ENCODE measurements at regions not wholly inside any gene's neighbourhood (a gene's known extent, or its start where the extent isn't known, plus 50 kb on each side); places are given as distances from the start of the nearest gene placed in this dataset.

DNA sequence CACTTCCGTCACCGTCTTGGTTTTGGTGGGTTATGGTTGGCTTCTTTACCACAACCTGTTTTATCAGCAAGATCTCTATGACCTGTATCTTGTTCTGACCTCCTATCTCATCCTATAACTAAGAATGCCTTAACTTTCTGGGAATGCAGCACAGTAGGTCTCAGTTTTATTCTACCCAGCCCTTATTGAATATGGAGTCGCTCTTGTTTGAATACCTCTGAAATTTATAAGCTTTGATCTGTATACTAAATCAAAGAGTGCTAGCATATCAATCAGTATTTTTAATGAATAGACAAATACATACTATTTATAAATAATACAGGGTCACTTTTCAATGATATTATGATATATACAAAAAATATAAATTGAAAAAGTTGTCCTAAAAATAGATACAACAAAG lies 690.0 kb downstream of the TRAM1L1 start:
- POLR2A ChIA-PET: no interaction called here
- Histone ChIP-seq H3K27ac (ENCODE audit: low read depth, low read length) (no peak overlapping the region), H3K36me3 (ENCODE audit: insufficient read depth, low read length) (no peaks in the 10 kb centered on the region), H3K9me3 (ENCODE audit: low read length) (no peaks in the 10 kb centered on the region), H3K27me3 (ENCODE audit: insufficient read depth, low read length, poor library complexity, severe bottlenecking) (no peaks in the 10 kb centered on the region), H3K4me1 (ENCODE audit: insufficient read depth, low read length) (no peaks in the 10 kb centered on the region), H3K4me3 (ENCODE audit: low read length) (no peak overlapping the region)
- Mint-ChIP-seq H3K27ac (no peak overlapping the region), H3K4me1 (no peaks in the 10 kb centered on the region), H3K27me3 (no peaks in the 10 kb centered on the region), H3K4me3 (no peak overlapping the region), H3K36me3 (no peaks in the 10 kb centered on the region), H3K9me3 (peaks cover 0 to 8% (median 2%) of the 10 kb centered on the region in 5 donors)
- no peak for DNase-seq
- CTCF ChIA-PET: no interaction called here

DNA sequence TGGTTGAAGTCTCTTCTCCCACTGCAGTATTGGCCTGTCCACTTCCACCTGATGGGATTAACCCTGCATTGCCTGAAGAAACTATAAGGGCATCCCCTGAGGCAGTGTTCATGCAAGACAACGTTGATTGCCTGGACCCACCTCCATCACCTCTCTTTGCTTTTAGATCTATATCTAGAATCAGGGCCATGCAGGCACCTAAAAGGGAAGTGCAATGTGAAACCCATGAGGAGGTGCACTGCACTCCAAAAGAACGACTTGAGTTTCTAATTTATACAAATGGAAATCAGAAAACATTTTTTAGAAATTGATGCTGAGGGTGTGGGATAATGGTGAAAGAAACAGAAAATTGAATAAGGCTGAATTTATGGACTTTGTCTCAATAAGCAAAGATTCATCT lies 694.4 kb downstream of the TRAM1L1 start:
- Histone ChIP-seq H3K9me3 (ENCODE audit: low read length) (no peaks in the 10 kb centered on the region), H3K4me1 (ENCODE audit: insufficient read depth, low read length) (no peaks in the 10 kb centered on the region), H3K27ac (ENCODE audit: low read depth, low read length) (no peak overlapping the region), H3K27me3 (ENCODE audit: insufficient read depth, low read length, poor library complexity, severe bottlenecking) (no peaks in the 10 kb centered on the region), H3K36me3 (ENCODE audit: insufficient read depth, low read length) (no peaks in the 10 kb centered on the region), H3K4me3 (ENCODE audit: low read length) (no peak overlapping the region)
- Mint-ChIP-seq H3K9me3 (peaks cover 0 to 11% (median 7%) of the 10 kb centered on the region in 5 donors), H3K27ac (no peak overlapping the region), H3K27me3 (no peaks in the 10 kb centered on the region), H3K36me3 (no peaks in the 10 kb centered on the region), H3K4me3 (no peak overlapping the region), H3K4me1 (no peaks in the 10 kb centered on the region)
- ChIA-PET CTCF (no interaction called here), POLR2A (no interaction called here)
- no peak for DNase-seq

DNA sequence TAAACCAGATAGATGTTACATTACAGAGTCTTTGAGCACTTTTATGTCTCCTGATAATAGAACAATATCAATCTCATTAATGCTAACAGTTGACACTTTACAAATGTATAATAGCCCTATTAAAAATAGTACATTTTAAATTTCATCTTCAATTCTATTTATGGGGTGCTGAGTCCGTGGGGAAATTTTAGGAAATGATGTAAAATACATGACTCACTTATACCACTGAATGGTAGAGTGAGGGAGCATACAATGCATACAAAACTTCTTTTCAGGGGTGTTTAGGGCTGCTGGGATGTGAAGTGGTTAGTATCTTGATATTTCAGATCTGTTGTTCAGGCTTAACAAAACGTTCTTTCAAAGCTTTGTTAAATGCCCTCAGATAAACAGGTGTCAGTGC lies 696.2 kb downstream of the TRAM1L1 start:
- Histone ChIP-seq H3K4me1 (ENCODE audit: insufficient read depth, low read length) (no peaks in the 10 kb centered on the region), H3K9me3 (ENCODE audit: low read length) (no peaks in the 10 kb centered on the region), H3K4me3 (ENCODE audit: low read length) (no peak overlapping the region), H3K27ac (ENCODE audit: low read depth, low read length) (no peak overlapping the region), H3K36me3 (ENCODE audit: insufficient read depth, low read length) (no peaks in the 10 kb centered on the region), H3K27me3 (ENCODE audit: insufficient read depth, low read length, poor library complexity, severe bottlenecking) (no peaks in the 10 kb centered on the region)
- CTCF ChIA-PET: no interaction called here
- no peaks in the 10 kb centered on the region for H3K27me3 Mint-ChIP-seq
- H3K4me3 Mint-ChIP-seq: no peak overlapping the region
- no peak for DNase-seq
- POLR2A ChIA-PET: no interaction called here
- peaks cover 0 to 11% (median 7%) of the 10 kb centered on the region in 5 donors for H3K9me3 Mint-ChIP-seq
- H3K27ac Mint-ChIP-seq: no peak overlapping the region
- H3K4me1 Mint-ChIP-seq: no peaks in the 10 kb centered on the region
- H3K36me3 Mint-ChIP-seq: no peaks in the 10 kb centered on the region

DNA sequence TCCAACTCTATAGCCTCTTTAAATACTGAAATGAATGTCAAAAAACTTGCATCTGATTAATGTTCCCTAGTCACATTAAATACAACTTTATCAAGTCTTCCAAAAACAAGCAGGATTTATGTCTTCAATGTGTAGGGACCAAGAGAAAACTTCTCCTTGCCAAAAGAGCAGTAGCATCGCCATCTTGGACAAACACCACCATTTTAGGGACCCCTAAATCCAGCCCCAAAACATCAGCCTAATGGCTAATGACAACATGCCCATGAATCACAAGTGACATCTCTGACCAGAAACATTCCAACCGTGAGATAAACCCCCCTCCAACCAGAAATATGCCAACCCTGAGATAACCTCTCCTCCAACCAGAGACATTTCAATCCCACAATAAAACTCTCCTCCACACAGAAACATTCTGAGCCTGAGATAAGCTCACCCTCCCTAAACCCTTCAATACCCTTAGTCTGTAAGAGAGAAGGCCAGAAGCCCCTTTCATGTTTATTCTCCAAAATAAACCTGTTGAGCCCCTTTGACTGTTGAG lies 697.4 kb downstream of the TRAM1L1 start:
- Histone ChIP-seq H3K27ac (ENCODE audit: low read depth, low read length) (no peak overlapping the region), H3K27me3 (ENCODE audit: insufficient read depth, low read length, poor library complexity, severe bottlenecking) (no peaks in the 10 kb centered on the region), H3K9me3 (ENCODE audit: low read length) (no peaks in the 10 kb centered on the region), H3K36me3 (ENCODE audit: insufficient read depth, low read length) (no peaks in the 10 kb centered on the region), H3K4me1 (ENCODE audit: insufficient read depth, low read length) (no peaks in the 10 kb centered on the region), H3K4me3 (ENCODE audit: low read length) (no peak overlapping the region)
- H3K27me3 Mint-ChIP-seq: no peaks in the 10 kb centered on the region
- no peaks in the 10 kb centered on the region for H3K36me3 Mint-ChIP-seq
- no peak overlapping the region for H3K4me3 Mint-ChIP-seq
- no peak overlapping the region for H3K27ac Mint-ChIP-seq
- H3K4me1 Mint-ChIP-seq: no peaks in the 10 kb centered on the region
- ChIA-PET POLR2A (no interaction called here), CTCF (no interaction called here)
- peaks cover 0 to 16% (median 7%) of the 10 kb centered on the region in 5 donors for H3K9me3 Mint-ChIP-seq
- no peak for DNase-seq

DNA sequence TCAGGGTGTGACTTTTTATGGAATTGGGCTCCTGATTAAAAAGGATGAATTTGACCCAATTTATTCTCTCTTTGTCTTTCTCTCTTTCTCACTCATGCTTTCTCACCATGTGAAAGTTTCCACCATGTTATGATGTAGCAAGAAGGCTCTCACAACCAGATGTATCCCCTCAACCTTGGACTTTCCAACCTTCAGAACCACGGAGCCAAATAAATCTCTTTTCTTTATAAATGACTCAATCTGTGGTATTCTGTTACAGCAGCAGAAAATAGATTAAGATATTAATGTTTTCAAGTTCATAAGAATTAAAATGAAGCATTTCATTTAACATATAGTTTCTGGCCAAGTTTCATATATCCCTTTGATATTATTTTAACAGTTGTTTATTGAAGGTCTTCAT lies 698.5 kb downstream of the TRAM1L1 start:
- H3K27me3 ChIP-seq (ENCODE audit: insufficient read depth, low read length, poor library complexity, severe bottlenecking): no peaks in the 10 kb centered on the region
- H3K9me3 ChIP-seq (ENCODE audit: low read length): no peaks in the 10 kb centered on the region
- Mint-ChIP-seq H3K4me1 (no peaks in the 10 kb centered on the region), H3K27me3 (no peaks in the 10 kb centered on the region), H3K9me3 (peaks cover 0 to 16% (median 12%) of the 10 kb centered on the region in 5 donors), H3K4me3 (no peak overlapping the region), H3K36me3 (no peaks in the 10 kb centered on the region), H3K27ac (no peak overlapping the region)
- no peak overlapping the region for H3K4me3 ChIP-seq (ENCODE audit: low read length)
- ChIA-PET CTCF (no interaction called here), POLR2A (no interaction called here)
- no peak overlapping the region for H3K27ac ChIP-seq (ENCODE audit: low read depth, low read length)
- no peaks in the 10 kb centered on the region for H3K36me3 ChIP-seq (ENCODE audit: insufficient read depth, low read length)
- no peak for DNase-seq
- H3K4me1 ChIP-seq (ENCODE audit: insufficient read depth, low read length): no peaks in the 10 kb centered on the region

DNA sequence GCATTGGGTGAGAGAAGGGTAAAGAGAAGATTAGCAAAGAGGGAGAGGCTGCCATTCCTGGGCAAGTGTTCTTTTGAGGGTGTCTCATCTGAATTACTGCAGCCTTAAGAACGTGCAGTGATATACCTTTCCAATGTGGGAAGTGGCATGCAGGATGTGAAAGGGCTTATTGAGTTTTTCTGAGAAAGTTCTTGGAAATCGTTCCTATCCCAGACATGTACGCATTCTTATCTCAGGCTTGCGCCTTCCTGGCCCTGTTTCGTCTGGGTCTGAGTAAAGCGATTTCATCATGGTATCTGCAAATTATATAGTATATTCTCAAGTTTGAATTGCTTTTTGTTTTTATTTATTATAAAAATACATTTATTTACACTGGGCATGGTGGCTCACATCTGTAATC lies 699.8 kb downstream of the TRAM1L1 start:
- H3K27me3 ChIP-seq (ENCODE audit: insufficient read depth, low read length, poor library complexity, severe bottlenecking): no peaks in the 10 kb centered on the region
- no peaks in the 10 kb centered on the region for H3K9me3 ChIP-seq (ENCODE audit: low read length)
- no peaks in the 10 kb centered on the region for H3K4me1 ChIP-seq (ENCODE audit: insufficient read depth, low read length)
- H3K36me3 ChIP-seq (ENCODE audit: insufficient read depth, low read length): no peaks in the 10 kb centered on the region
- H3K4me3 ChIP-seq (ENCODE audit: low read length): no peak overlapping the region
- no peak overlapping the region for H3K27ac ChIP-seq (ENCODE audit: low read depth, low read length)
- Mint-ChIP-seq H3K4me3 (no peak overlapping the region), H3K27ac (no peak overlapping the region), H3K4me1 (no peaks in the 10 kb centered on the region), H3K9me3 (peaks cover 1 to 14% (median 11%) of the 10 kb centered on the region in 5 donors), H3K36me3 (no peaks in the 10 kb centered on the region), H3K27me3 (no peaks in the 10 kb centered on the region)
- POLR2A ChIA-PET: no interaction called here
- no peak for DNase-seq
- CTCF ChIA-PET: no interaction called here

DNA sequence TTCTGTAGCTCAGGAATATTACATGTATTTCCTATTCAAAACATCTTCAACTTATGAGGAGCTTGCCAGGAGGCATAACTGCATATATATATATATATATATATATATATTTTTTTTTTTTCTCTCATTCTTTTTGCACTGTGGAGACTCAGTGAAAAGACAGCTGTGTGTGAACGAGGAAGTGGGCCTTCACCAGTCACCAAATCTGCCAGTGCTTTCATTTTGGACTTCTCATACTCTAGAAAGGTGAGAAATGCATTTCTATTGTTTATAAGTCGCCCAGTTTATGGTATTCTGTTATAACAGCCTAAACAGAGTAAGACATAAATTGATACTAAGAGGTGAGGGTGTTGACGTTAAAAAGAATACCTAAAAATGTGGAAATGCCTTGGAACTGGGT lies 710.6 kb downstream of the TRAM1L1 start:
- peaks cover 0 to 11% (median 2%) of the 10 kb centered on the region in 5 donors for H3K9me3 Mint-ChIP-seq
- POLR2A ChIA-PET: no interaction called here
- DNase-seq: no peak
- H3K27ac Mint-ChIP-seq: no peak overlapping the region
- Histone ChIP-seq H3K4me1 (ENCODE audit: insufficient read depth, low read length) (no peaks in the 10 kb centered on the region), H3K4me3 (ENCODE audit: low read length) (no peak overlapping the region), H3K9me3 (ENCODE audit: low read length) (no peaks in the 10 kb centered on the region), H3K27me3 (ENCODE audit: insufficient read depth, low read length, poor library complexity, severe bottlenecking) (no peaks in the 10 kb centered on the region), H3K36me3 (ENCODE audit: insufficient read depth, low read length) (no peaks in the 10 kb centered on the region), H3K27ac (ENCODE audit: low read depth, low read length) (no peak overlapping the region)
- CTCF ChIA-PET: no interaction called here
- H3K36me3 Mint-ChIP-seq: no peaks in the 10 kb centered on the region
- H3K4me3 Mint-ChIP-seq: no peak overlapping the region
- no peaks in the 10 kb centered on the region for H3K27me3 Mint-ChIP-seq
- H3K4me1 Mint-ChIP-seq: no peaks in the 10 kb centered on the region

DNA sequence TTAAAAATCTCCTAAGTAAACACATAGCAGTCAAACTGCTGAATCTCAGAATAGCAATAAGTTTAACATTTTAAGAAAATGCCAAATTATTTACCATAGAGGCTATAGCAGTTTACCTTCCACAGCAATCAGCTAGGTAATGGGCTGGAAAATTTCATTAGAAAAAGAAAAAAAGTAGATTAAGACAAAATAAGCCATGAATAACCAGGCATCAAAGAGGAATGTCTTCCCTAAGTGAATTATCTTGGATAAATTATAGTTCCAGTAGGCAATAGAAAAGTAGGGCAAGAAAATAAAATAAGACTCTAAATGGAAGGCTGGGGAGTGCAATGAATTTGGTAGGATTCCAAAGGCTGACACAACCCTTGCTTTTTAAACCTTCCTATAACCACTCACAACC lies 722.8 kb downstream of the TRAM1L1 start:
- Mint-ChIP-seq H3K4me3 (no peak overlapping the region), H3K9me3 (peaks cover 0 to 6% (median 0%) of the 10 kb centered on the region in 5 donors), H3K36me3 (no peaks in the 10 kb centered on the region), H3K4me1 (no peaks in the 10 kb centered on the region), H3K27ac (no peak overlapping the region), H3K27me3 (no peaks in the 10 kb centered on the region)
- Histone ChIP-seq H3K27me3 (ENCODE audit: insufficient read depth, low read length, poor library complexity, severe bottlenecking) (no peaks in the 10 kb centered on the region), H3K9me3 (ENCODE audit: low read length) (no peaks in the 10 kb centered on the region), H3K4me3 (ENCODE audit: low read length) (no peak overlapping the region), H3K27ac (ENCODE audit: low read depth, low read length) (no peak overlapping the region), H3K4me1 (ENCODE audit: insufficient read depth, low read length) (no peaks in the 10 kb centered on the region), H3K36me3 (ENCODE audit: insufficient read depth, low read length) (no peaks in the 10 kb centered on the region)
- no peak for DNase-seq
- ChIA-PET POLR2A (no interaction called here), CTCF (no interaction called here)

DNA sequence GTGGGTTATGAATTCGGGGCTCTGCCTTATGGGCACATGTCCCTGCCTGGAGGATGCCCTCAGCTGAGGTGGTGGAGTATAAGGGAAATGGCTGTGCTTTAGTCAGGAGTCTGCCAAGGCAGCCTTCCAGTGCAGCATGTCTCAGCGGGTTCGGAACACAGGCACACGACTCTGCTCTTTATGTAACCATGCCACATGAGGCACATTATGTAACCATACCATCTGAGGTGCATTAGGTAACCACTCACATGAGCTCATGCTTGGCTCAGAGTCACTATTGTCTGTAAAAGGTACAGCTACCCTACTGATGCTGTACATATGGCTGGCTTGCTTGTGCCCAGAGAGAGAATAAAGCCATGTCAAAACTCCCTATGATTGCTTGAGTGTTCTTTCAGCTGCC lies 723.6 kb downstream of the TRAM1L1 start:
- Histone ChIP-seq H3K4me3 (ENCODE audit: low read length) (no peak overlapping the region), H3K27me3 (ENCODE audit: insufficient read depth, low read length, poor library complexity, severe bottlenecking) (no peaks in the 10 kb centered on the region), H3K36me3 (ENCODE audit: insufficient read depth, low read length) (no peaks in the 10 kb centered on the region), H3K27ac (ENCODE audit: low read depth, low read length) (no peak overlapping the region), H3K4me1 (ENCODE audit: insufficient read depth, low read length) (no peaks in the 10 kb centered on the region), H3K9me3 (ENCODE audit: low read length) (no peaks in the 10 kb centered on the region)
- Mint-ChIP-seq H3K4me1 (no peaks in the 10 kb centered on the region), H3K27ac (no peak overlapping the region), H3K27me3 (no peaks in the 10 kb centered on the region), H3K4me3 (no peak overlapping the region), H3K9me3 (peaks cover 0 to 5% (median 0%) of the 10 kb centered on the region in 5 donors), H3K36me3 (no peaks in the 10 kb centered on the region)
- DNase-seq: no peak
- POLR2A ChIA-PET: no interaction called here
- CTCF ChIA-PET: no interaction called here
